HEK293 (cell line): ENCODE measurements at regions not wholly inside any gene's neighbourhood (a gene's known extent, or its start where the extent isn't known, plus 50 kb on each side); places are given as distances from the start of the nearest gene placed in this dataset.

Experiments
- CTCF ChIA-PET: fragments of 350-600 bp; formaldehyde crosslinking; extraction: SDS; loops from one replicate; lab custom pipeline; 2021; ENCODE audit warnings: antibody characterized with exemption; lab: Yijun Ruan, JAX
- POLR2A ChIA-PET: fragments of 300-600 bp; formaldehyde crosslinking; extraction: SDS; loops from one replicate; lab custom pipeline; 2020; ENCODE audit warnings: antibody characterized with exemption, inconsistent platforms; lab: Yijun Ruan, JAX
- H3K27ac ChIP-seq: fragments of 200-500 bp; sonication (Bioruptor generic); 2 replicates; pipeline ENCODE4 v1.5.1; 2014; ENCODE audit warnings: low read depth, low read length, control low read depth, inconsistent platforms; ENCODE audit errors: extremely low read depth
- H3K36me3 ChIP-seq, 2 experiments: fragments of 200-500 bp in 1 of 2; sonication (Bioruptor generic) in 1 of 2; 1 replicate in 1 of 2; 2 replicates in 1 of 2; pipeline ENCODE4 v1.5.1; 2014 to 2017; ENCODE audit warnings: inconsistent platforms in 2 of 2, low read length in 2 of 2; ENCODE audit not compliant: control insufficient read depth in 2 of 2, insufficient read depth in 1 of 2
- H3K4me1 ChIP-seq: fragments of 200-500 bp; sonication (Bioruptor generic); 2 replicates; pipeline ENCODE4 v1.5.1; 2014; ENCODE audit warnings: mild to moderate bottlenecking, low read length, inconsistent platforms; ENCODE audit not compliant: control insufficient read depth, insufficient read depth
- H3K4me3 ChIP-seq: 2 replicates; pipeline ENCODE4 v1.5.1; 2011; ENCODE audit warnings: low read depth, mild to moderate bottlenecking, control low read depth, low read length, moderate library complexity
- H3K9me3 ChIP-seq: fragments of 200-500 bp; sonication (Bioruptor generic); 2 replicates; pipeline ENCODE4 v1.5.1; 2014; ENCODE audit warnings: low read depth, low read length, inconsistent platforms; ENCODE audit not compliant: control insufficient read depth, insufficient read depth
- ZBTB20 ChIP-seq: fragments of 450-650 bp; formaldehyde crosslinking; IDR thresholded peaks from 2 replicates; pipeline ENCODE4 v1.5.1; 2016; ENCODE audit warnings: missing biosample characterization, missing genetic modification characterization
- ZNF114 ChIP-seq: fragments of 450-650 bp; formaldehyde crosslinking; IDR thresholded peaks from 2 replicates; pipeline ENCODE4 v1.5.0; 2017; ENCODE audit warnings: missing biosample characterization, missing genetic modification characterization
- ZNF121 ChIP-seq: fragments of 450-650 bp; formaldehyde crosslinking; IDR thresholded peaks from 2 replicates; pipeline ENCODE4 v1.5.1; 2016; ENCODE audit warnings: missing biosample characterization, missing genetic modification characterization
- ZNF521 ChIP-seq: fragments of 450-650 bp; formaldehyde crosslinking; IDR thresholded peaks from 2 replicates; pipeline ENCODE4 v1.5.1; 2017; ENCODE audit warnings: missing biosample characterization, mild to moderate bottlenecking, missing genetic modification characterization
- ZNF529 ChIP-seq: fragments of 450-650 bp; formaldehyde crosslinking; IDR thresholded peaks from 2 replicates; pipeline ENCODE4 v1.5.1; 2017; ENCODE audit warnings: missing genetic modification characterization, missing biosample characterization; ENCODE audit not compliant: insufficient replicate concordance
- ZNF558 ChIP-seq: fragments of 450-650 bp; formaldehyde crosslinking; IDR thresholded peaks from 2 replicates; pipeline ENCODE4 v1.5.1; 2016; ENCODE audit warnings: missing biosample characterization, missing genetic modification characterization
- ZNF621 ChIP-seq: fragments of 450-650 bp; formaldehyde crosslinking; IDR thresholded peaks from 2 replicates; pipeline ENCODE4 v1.5.1; 2017; ENCODE audit warnings: missing biosample characterization, missing genetic modification characterization
- ZNF768 ChIP-seq: fragments of 450-650 bp; formaldehyde crosslinking; IDR thresholded peaks from 2 replicates; pipeline ENCODE4 v1.5.1; 2018; ENCODE audit warnings: missing biosample characterization, mild to moderate bottlenecking, missing genetic modification characterization
- ZNF785 ChIP-seq: fragments of 450-650 bp; formaldehyde crosslinking; IDR thresholded peaks from 2 replicates; pipeline ENCODE4 v1.5.1; 2016; ENCODE audit warnings: missing biosample characterization, missing genetic modification characterization
- ZSCAN30 ChIP-seq: fragments of 450-650 bp; IDR thresholded peaks from 2 replicates; pipeline ENCODE4 v1.5.1; 2018; ENCODE audit warnings: missing biosample characterization, mild to moderate bottlenecking, missing genetic modification characterization, moderate library complexity
- TF ChIP-seq, protein P1 (sequence below): fragments of 450-650 bp; formaldehyde crosslinking; conservative IDR thresholded peaks from 2 replicates; pipeline ENCODE4 v1.5.1; 2016; ENCODE audit warnings: low read depth, missing biosample characterization, missing genetic modification characterization
- TF ChIP-seq, protein P2 (sequence below): fragments of 450-650 bp; formaldehyde crosslinking; IDR thresholded peaks from 2 replicates; pipeline ENCODE4 v1.5.1; 2017; ENCODE audit warnings: missing biosample characterization, missing genetic modification characterization
- TF ChIP-seq, protein P3 (sequence below): fragments of 450-650 bp; formaldehyde crosslinking; IDR thresholded peaks from 2 replicates; pipeline ENCODE4 v1.5.1; 2016; ENCODE audit warnings: missing biosample characterization, missing genetic modification characterization
- TF ChIP-seq, protein P4 (sequence below): fragments of 450-650 bp; formaldehyde crosslinking; IDR thresholded peaks from 2 replicates; pipeline ENCODE4 v1.5.1; 2016; ENCODE audit warnings: missing biosample characterization, missing genetic modification characterization
- TF ChIP-seq, protein P5 (sequence below): fragments of 450-650 bp; formaldehyde crosslinking; IDR thresholded peaks from 2 replicates; pipeline ENCODE4 v1.5.1; 2016; ENCODE audit warnings: missing biosample characterization, missing genetic modification characterization
- TF ChIP-seq, protein P6 (sequence below): IDR thresholded peaks from 2 replicates; pipeline ENCODE4 v1.6.1; 2011; ENCODE audit warnings: mild to moderate bottlenecking, low read depth, low read length, borderline replicate concordance

DNA sequence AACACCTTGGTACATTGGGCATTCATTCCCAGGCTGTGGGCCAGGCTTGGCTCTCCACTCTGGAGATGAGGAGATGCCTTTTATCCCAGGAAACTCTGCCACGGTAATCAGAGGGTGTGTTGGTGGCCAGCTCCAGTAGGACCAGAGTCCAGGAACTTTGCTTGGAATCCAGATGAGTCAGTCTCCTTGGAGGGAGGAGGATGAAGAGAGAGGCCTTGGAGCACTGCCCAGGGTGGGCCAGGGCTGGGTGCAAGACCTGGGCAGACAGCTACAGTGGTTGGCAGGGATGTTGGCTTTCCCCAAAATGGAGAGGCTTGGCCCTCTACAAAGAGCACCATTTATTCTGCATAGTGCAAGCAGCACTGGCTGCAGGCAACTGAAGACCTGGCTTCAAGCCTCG, 209.0 kb downstream of the RGS9 start (continued):
- TF ChIP-seq, protein P1, sequence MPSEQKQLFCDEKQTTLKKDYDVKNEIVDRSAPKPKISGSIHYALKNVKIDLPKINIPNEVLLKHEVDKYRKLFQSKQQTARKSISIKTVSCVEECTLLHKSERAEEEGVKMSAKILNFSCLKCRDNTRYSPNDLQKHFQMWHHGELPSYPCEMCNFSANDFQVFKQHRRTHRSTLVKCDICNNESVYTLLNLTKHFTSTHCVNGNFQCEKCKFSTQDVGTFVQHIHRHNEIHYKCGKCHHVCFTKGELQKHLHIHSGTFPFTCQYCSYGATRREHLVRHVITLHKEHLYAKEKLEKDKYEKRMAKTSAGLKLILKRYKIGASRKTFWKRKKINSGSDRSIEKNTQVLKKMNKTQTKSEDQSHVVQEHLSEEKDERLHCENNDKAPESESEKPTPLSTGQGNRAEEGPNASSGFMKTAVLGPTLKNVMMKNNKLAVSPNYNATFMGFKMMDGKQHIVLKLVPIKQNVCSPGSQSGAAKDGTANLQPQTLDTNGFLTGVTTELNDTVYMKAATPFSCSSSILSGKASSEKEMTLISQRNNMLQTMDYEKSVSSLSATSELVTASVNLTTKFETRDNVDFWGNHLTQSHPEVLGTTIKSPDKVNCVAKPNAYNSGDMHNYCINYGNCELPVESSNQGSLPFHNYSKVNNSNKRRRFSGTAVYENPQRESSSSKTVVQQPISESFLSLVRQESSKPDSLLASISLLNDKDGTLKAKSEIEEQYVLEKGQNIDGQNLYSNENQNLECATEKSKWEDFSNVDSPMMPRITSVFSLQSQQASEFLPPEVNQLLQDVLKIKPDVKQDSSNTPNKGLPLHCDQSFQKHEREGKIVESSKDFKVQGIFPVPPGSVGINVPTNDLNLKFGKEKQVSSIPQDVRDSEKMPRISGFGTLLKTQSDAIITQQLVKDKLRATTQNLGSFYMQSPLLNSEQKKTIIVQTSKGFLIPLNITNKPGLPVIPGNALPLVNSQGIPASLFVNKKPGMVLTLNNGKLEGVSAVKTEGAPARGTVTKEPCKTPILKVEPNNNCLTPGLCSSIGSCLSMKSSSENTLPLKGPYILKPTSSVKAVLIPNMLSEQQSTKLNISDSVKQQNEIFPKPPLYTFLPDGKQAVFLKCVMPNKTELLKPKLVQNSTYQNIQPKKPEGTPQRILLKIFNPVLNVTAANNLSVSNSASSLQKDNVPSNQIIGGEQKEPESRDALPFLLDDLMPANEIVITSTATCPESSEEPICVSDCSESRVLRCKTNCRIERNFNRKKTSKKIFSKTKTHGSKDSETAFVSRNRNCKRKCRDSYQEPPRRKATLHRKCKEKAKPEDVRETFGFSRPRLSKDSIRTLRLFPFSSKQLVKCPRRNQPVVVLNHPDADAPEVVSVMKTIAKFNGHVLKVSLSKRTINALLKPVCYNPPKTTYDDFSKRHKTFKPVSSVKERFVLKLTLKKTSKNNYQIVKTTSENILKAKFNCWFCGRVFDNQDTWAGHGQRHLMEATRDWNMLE, result no peak
- no peak for TF ChIP-seq ZNF529

DNA sequence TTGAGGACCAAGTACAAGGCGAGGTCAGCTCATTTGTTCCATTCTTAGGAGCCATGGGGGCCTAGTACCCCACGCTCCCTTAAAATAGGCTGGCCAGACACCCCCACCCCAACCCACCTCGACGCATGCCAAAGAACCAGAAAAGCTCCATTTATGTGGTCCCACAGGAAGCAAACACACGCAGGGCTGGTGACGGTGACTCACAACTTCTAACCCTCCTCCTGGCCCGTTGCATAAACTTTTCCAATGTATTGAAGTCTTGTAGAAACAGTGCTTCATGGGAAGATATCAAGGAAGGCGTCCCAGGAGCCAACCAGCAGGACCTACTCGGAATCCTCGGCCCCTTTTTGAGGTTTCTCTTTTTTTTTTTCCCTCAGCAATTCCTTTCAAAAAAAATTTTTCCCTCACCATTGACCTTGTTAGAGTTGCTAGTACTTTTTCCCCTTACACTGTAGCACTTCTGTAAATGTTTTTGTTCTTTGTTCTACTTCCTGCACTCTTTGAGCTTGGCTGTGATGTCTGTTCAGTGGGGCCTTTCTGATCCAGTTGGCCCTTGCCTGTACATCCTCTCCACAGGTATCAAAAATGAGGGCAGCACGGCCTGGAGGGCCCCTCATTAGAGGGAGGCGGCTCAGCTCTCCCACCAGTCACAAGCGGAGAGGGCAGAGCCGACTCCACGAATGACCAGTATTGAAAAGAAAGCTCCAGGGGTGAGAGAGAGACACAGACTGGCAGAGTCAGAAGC, 208.3 kb downstream of the RGS9 start:
- CTCF ChIA-PET, result interaction anchor here (0.6 kb wide), 1 partner anchor 54 kb away, joined by 4 read pairs; no protein-coding TSS in a partner anchor

DNA sequence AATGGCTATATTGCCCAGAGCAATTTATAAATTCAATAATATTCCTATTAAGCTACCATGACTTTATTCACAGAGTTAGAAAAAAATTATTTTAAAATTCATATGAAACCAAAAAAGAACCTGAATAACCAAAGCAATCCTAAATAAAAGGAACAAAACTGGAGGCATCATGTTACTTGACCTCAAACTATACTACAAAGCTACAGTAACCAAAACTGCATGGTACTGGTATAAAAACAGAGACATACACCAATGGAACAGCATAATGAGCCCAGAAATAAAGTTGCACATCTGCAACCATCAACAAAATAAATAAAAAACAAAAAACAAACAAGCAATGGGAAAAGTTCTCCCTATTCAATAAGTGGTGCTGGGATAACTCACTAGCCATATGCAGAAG, 203.2 kb downstream of the RGS9 start:
- Histone ChIP-seq H3K27ac (no peak overlapping the region), H3K9me3 (no peaks in the 10 kb centered on the region; the same call in 1 of the 2 replicates), H3K4me1 (no peaks in the 10 kb centered on the region), H3K36me3 (no peaks in the 10 kb centered on the region), H3K4me3 (no peak overlapping the region)
- ChIA-PET POLR2A (no interaction called here), CTCF (no interaction called here)
- TF ChIP-seq ZNF114 (tag by site-specific recombination), result no peak
- TF ChIP-seq, protein P2, sequence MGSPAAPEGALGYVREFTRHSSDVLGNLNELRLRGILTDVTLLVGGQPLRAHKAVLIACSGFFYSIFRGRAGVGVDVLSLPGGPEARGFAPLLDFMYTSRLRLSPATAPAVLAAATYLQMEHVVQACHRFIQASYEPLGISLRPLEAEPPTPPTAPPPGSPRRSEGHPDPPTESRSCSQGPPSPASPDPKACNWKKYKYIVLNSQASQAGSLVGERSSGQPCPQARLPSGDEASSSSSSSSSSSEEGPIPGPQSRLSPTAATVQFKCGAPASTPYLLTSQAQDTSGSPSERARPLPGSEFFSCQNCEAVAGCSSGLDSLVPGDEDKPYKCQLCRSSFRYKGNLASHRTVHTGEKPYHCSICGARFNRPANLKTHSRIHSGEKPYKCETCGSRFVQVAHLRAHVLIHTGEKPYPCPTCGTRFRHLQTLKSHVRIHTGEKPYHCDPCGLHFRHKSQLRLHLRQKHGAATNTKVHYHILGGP (tag by site-specific recombination), result no peak
- TF ChIP-seq, protein P3, sequence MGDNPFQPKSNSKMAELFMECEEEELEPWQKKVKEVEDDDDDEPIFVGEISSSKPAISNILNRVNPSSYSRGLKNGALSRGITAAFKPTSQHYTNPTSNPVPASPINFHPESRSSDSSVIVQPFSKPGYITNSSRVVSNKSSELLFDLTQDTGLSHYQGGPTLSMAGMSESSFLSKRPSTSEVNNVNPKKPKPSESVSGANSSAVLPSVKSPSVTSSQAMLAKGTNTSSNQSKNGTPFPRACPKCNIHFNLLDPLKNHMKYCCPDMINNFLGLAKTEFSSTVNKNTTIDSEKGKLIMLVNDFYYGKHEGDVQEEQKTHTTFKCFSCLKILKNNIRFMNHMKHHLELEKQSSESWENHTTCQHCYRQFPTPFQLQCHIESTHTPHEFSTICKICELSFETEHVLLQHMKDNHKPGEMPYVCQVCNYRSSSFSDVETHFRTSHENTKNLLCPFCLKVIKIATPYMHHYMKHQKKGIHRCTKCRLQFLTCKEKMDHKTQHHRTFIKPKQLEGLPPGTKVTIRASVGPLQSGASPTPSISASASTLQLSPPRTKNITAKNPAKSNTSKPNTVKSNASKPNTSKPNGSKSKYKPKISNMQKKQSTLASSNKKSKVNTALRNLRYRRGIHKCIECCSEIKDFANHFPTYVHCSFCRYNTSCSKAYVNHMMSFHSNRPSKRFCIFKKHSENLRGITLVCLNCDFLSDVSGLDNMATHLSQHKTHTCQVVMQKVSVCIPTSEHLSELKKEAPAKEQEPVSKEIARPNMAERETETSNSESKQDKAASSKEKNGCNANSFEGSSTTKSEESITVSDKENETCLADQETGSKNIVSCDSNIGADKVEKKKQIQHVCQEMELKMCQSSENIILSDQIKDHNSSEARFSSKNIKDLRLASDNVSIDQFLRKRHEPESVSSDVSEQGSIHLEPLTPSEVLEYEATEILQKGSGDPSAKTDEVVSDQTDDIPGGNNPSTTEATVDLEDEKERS (tag by site-specific recombination), result 0 out of 2 replicates have a peak, but pooled peaks have one; percentile 62
- no peak for TF ChIP-seq ZNF121 (tag by site-specific recombination)
- TF ChIP-seq ZSCAN30 (tag by site-specific recombination), result no peak
- 0 out of 2 replicates have a peak, but pooled peaks have one; percentile 43 for TF ChIP-seq ZNF768 (tag by site-specific recombination)
- TF ChIP-seq ZBTB20 (tag by site-specific recombination), result no peak
- TF ChIP-seq, protein P4, sequence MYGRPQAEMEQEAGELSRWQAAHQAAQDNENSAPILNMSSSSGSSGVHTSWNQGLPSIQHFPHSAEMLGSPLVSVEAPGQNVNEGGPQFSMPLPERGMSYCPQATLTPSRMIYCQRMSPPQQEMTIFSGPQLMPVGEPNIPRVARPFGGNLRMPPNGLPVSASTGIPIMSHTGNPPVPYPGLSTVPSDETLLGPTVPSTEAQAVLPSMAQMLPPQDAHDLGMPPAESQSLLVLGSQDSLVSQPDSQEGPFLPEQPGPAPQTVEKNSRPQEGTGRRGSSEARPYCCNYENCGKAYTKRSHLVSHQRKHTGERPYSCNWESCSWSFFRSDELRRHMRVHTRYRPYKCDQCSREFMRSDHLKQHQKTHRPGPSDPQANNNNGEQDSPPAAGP, result no peak
- TF ChIP-seq, protein P5, sequence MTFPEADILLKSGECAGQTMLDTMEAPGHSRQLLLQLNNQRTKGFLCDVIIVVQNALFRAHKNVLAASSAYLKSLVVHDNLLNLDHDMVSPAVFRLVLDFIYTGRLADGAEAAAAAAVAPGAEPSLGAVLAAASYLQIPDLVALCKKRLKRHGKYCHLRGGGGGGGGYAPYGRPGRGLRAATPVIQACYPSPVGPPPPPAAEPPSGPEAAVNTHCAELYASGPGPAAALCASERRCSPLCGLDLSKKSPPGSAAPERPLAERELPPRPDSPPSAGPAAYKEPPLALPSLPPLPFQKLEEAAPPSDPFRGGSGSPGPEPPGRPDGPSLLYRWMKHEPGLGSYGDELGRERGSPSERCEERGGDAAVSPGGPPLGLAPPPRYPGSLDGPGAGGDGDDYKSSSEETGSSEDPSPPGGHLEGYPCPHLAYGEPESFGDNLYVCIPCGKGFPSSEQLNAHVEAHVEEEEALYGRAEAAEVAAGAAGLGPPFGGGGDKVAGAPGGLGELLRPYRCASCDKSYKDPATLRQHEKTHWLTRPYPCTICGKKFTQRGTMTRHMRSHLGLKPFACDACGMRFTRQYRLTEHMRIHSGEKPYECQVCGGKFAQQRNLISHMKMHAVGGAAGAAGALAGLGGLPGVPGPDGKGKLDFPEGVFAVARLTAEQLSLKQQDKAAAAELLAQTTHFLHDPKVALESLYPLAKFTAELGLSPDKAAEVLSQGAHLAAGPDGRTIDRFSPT (tag by site-specific recombination), result no peak
- TF ChIP-seq ZNF785, result no peak
- TF ChIP-seq ZNF558, result no peak

More for the DNA sequence above, 208.3 kb downstream of the RGS9 start:
- no peaks in the 10 kb centered on the region for H3K36me3 ChIP-seq
- TF ChIP-seq ZNF521 (tag by site-specific recombination), result no peak
- no peak for TF ChIP-seq ZNF621
- TF ChIP-seq, protein P6, sequence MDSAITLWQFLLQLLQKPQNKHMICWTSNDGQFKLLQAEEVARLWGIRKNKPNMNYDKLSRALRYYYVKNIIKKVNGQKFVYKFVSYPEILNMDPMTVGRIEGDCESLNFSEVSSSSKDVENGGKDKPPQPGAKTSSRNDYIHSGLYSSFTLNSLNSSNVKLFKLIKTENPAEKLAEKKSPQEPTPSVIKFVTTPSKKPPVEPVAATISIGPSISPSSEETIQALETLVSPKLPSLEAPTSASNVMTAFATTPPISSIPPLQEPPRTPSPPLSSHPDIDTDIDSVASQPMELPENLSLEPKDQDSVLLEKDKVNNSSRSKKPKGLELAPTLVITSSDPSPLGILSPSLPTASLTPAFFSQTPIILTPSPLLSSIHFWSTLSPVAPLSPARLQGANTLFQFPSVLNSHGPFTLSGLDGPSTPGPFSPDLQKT, result no peak
- TF ChIP-seq, protein P4, result no peak
- no peak overlapping the region for H3K27ac ChIP-seq
- no peak overlapping the region for H3K4me3 ChIP-seq
- H3K9me3 ChIP-seq, result no peaks in the 10 kb centered on the region; the same call in 1 of the 2 replicates
- POLR2A ChIA-PET, result interaction anchor here (0.5 kb wide), 1 partner anchor 131 kb away, joined by 3 read pairs; no protein-coding TSS in a partner anchor
- H3K4me1 ChIP-seq, result no peaks in the 10 kb centered on the region
